Retina (tissue), 1 donor: ENCODE measurements at regions not wholly inside any gene's neighbourhood (a gene's known extent, or its start where the extent isn't known, plus 50 kb on each side); places are given as distances from the start of the nearest gene placed in this dataset.
A peak's percentile ranks its signal among the peaks of the same experiment; 100 is the strongest.

ENCODE experiments used
- DNase-seq: peaks from one replicate; pipeline ENCODE4 v3.0.0-alpha.2; 2016

GRCh38 chr6:124877468-124877867, 84.8 kb upstream of the RNF217 start:
- DNase-seq = no peak

GRCh38 chr6:124879110-124879991, 82.9 kb upstream of the RNF217 start:
- DNase-seq = no peak

- DNase-seq = no peak
Measured at GRCh38 chr6:124879992-124880355, 82.3 kb upstream of the RNF217 start.

GRCh38 chr6:124881898-124882578, 80.2 kb upstream of the RNF217 start:
- peak; percentile 46 for DNase-seq

- no peak for DNase-seq
Measured at GRCh38 chr6:124882579-124883393, 79.5 kb upstream of the RNF217 start.

GRCh38 chr6:124885171-124885570, 77.1 kb upstream of the RNF217 start:
- no peak for DNase-seq

- DNase-seq = no peak
Measured at GRCh38 chr6:124887872-124888580, 74.2 kb upstream of the RNF217 start.

GRCh38 chr6:124888581-124889371, 73.5 kb upstream of the RNF217 start:
- no peak for DNase-seq

GRCh38 chr6:124901084-124901483, 61.2 kb upstream of the RNF217 start:
- no peak for DNase-seq

GRCh38 chr6:124903797-124904196, 58.4 kb upstream of the RNF217 start:
- DNase-seq = no peak

GRCh38 chr6:124907596-124907995, 54.6 kb upstream of the RNF217 start:
- no peak for DNase-seq
